ENCODE measurements at regions not wholly inside any gene's neighbourhood (a gene's known extent, or its start where the extent isn't known, plus 50 kb on each side); places are given as distances from the start of the nearest gene placed in this dataset.

GRCh38 chr1:230507236-230507635, 81.1 kb upstream of the PGBD5 start:
- TF ChIP-seq CTCF (IDR thresholded peaks at IDR 0.05) (no peak), POLR2A (IDR thresholded peaks at IDR 0.05) (no peak)
